ENCODE measurements at regions not wholly inside any gene's neighbourhood (a gene's known extent, or its start where the extent isn't known, plus 50 kb on each side); places are given as distances from the start of the nearest gene placed in this dataset.

DNA sequence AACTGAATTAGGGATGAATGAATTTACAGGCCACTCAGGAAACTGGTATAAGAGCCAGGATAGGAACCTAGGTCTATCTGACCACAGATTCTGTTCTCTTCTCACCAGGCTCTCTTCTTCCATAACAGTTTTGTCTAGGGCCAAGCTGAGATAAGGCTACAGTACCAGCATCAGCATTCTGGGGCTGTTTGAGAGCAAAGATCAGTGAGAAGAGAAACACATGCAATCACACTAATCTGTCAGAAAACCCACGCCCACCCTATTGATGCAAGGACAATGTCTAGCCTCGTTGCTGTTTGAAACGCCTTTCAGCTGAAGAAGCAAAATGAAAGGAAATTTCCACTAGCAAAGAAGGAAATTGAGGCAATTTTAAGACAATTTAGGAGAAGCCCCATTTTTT lies 137.7 kb downstream of the LCA5 start:
- no peaks in the 10 kb centered on the region for H3K27me3 ChIP-seq (ENCODE audit: control insufficient read depth in 2 of 2, insufficient read depth in 2 of 2, low read length in 2 of 2)
- H3K27ac ChIP-seq (ENCODE audit: extremely low read depth, low read depth, low read length) = no peak overlapping the region
- no peaks in the 10 kb centered on the region for H3K36me3 ChIP-seq (ENCODE audit: control insufficient read depth, insufficient read depth, low read length)
- DNase-seq (ENCODE audit: extremely low read depth in 1 of 4, low spot score in 3 of 4) = no peak
- no peak for ATAC-seq
- in situ Hi-C loops (cut with MboI) = no loop called here
- no peak overlapping the region for H3K4me2 ChIP-seq (ENCODE audit: insufficient read depth, low read length)
- no peak overlapping the region for H3K9ac ChIP-seq (ENCODE audit: insufficient read depth in 1 of 2, low read depth in 2 of 2, low read length in 2 of 2)
- ChIA-PET CTCF (ENCODE audit: low intra/inter-chr PET ratio) (no interaction called here), POLR2A (no interaction called here)
- no TSS peak for BruUV-seq (replicated peaks)
- FAIRE-seq = no peak
- 0 out of 5 replicates have a peak, but pooled peaks cover 0 to 2% of the 10 kb centered on the region in 2 experiments for H3K4me1 ChIP-seq (replicated peaks in 1 of 2; ENCODE audit: control insufficient read depth in 2 of 2, insufficient read depth in 2 of 2, low read length in 2 of 2)
- intact Hi-C loops (cut with micrococcal nuclease) = no loop called here
- TF ChIP-seq, protein P1, sequence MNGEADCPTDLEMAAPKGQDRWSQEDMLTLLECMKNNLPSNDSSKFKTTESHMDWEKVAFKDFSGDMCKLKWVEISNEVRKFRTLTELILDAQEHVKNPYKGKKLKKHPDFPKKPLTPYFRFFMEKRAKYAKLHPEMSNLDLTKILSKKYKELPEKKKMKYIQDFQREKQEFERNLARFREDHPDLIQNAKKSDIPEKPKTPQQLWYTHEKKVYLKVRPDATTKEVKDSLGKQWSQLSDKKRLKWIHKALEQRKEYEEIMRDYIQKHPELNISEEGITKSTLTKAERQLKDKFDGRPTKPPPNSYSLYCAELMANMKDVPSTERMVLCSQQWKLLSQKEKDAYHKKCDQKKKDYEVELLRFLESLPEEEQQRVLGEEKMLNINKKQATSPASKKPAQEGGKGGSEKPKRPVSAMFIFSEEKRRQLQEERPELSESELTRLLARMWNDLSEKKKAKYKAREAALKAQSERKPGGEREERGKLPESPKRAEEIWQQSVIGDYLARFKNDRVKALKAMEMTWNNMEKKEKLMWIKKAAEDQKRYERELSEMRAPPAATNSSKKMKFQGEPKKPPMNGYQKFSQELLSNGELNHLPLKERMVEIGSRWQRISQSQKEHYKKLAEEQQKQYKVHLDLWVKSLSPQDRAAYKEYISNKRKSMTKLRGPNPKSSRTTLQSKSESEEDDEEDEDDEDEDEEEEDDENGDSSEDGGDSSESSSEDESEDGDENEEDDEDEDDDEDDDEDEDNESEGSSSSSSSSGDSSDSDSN (IDR thresholded peaks at IDR 0.05; ENCODE audit: borderline replicate concordance in 1 of 2, low read depth in 2 of 2, low read length in 2 of 2) = no peak
- TF ChIP-seq, protein P2, sequence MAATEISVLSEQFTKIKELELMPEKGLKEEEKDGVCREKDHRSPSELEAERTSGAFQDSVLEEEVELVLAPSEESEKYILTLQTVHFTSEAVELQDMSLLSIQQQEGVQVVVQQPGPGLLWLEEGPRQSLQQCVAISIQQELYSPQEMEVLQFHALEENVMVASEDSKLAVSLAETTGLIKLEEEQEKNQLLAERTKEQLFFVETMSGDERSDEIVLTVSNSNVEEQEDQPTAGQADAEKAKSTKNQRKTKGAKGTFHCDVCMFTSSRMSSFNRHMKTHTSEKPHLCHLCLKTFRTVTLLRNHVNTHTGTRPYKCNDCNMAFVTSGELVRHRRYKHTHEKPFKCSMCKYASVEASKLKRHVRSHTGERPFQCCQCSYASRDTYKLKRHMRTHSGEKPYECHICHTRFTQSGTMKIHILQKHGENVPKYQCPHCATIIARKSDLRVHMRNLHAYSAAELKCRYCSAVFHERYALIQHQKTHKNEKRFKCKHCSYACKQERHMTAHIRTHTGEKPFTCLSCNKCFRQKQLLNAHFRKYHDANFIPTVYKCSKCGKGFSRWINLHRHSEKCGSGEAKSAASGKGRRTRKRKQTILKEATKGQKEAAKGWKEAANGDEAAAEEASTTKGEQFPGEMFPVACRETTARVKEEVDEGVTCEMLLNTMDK (IDR thresholded peaks at IDR 0.05; ENCODE audit: borderline replicate concordance, insufficient read depth, low read depth, low read length, poor library complexity, severe bottlenecking) = no peak
- TF ChIP-seq, protein P3, sequence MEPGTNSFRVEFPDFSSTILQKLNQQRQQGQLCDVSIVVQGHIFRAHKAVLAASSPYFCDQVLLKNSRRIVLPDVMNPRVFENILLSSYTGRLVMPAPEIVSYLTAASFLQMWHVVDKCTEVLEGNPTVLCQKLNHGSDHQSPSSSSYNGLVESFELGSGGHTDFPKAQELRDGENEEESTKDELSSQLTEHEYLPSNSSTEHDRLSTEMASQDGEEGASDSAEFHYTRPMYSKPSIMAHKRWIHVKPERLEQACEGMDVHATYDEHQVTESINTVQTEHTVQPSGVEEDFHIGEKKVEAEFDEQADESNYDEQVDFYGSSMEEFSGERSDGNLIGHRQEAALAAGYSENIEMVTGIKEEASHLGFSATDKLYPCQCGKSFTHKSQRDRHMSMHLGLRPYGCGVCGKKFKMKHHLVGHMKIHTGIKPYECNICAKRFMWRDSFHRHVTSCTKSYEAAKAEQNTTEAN (CRISPR knock-in tag; IDR thresholded peaks at IDR 0.05) = no peak
- 0% methylated on average over 3 of the region's 3 CpGs for WGBS (ENCODE audit: insufficient coverage, low coverage, missing lambda C conversion rate)
- H3K79me2 ChIP-seq (ENCODE audit: control insufficient read depth, insufficient read depth, low read length) = no peaks in the 10 kb centered on the region
- H3K9me3 ChIP-seq (replicated peaks; ENCODE audit: control insufficient read depth, insufficient read depth, low read depth, low read length) = no peaks in the 10 kb centered on the region
- H2AFZ ChIP-seq (ENCODE audit: low read depth, low read length) = no peak overlapping the region
- no peak overlapping the region for H3K4me3 ChIP-seq
- H3K9me1 ChIP-seq (ENCODE audit: control insufficient read depth, insufficient read depth, low read length) = no peaks in the 10 kb centered on the region
- no peaks in the 10 kb centered on the region for H4K20me1 ChIP-seq (replicated peaks; ENCODE audit: control insufficient read depth, insufficient read depth, low read length)

Data from K562 (cell line).